ENCODE measurements at regions not wholly inside any gene's neighbourhood (a gene's known extent, or its start where the extent isn't known, plus 50 kb on each side); places are given as distances from the start of the nearest gene placed in this dataset.

DNA sequence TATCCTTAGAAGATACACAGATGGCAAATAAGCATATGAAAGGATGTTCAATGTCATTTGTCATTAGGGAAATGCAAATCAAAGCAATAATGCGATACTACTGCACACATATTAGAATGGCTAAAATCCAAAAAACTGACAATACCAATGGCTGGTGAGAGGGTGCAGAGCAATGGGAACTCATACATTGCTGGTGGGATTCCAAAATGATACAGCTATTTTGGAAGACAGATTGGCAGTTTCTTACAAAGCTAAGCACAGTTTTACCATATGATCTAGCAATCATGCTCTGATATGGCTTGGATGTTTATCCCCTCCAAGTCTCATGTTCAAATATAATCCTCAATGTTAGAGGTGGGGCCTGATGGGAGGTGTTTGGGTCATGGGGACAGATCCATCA, 122.6 kb downstream of the KCTD15 start:
- H3K14ac ChIP-seq (ENCODE audit: low read length in 2 of 2) = no peak overlapping the region
- H3K9ac ChIP-seq (ENCODE audit: low read length) = no peak overlapping the region
- no peak overlapping the region for H2BK120ac ChIP-seq (ENCODE audit: low read depth, low read length)
- no peak overlapping the region for H2AK5ac ChIP-seq (ENCODE audit: low read length, severe bottlenecking)
- H2AFZ ChIP-seq (ENCODE audit: low read depth, low read length) = no peak overlapping the region
- no peak overlapping the region for H2BK12ac ChIP-seq (ENCODE audit: low read length in 2 of 2)
- H3K4me2 ChIP-seq (ENCODE audit: low read length, poor library complexity, severe bottlenecking) = no peak overlapping the region
- H2BK15ac ChIP-seq (ENCODE audit: low read depth, poor library complexity, severe bottlenecking) = no peak overlapping the region
- no peak overlapping the region for H3K27ac ChIP-seq (ENCODE audit: low read length, poor library complexity, severe bottlenecking)
- no peak overlapping the region for H4K91ac ChIP-seq (ENCODE audit: low read length)
- WGBS = no CpG with 5 or more reads among the region's 1 CpG
- H3K4ac ChIP-seq (ENCODE audit: low read depth in 1 of 2, low read length in 2 of 2) = no peak overlapping the region
- H3K9me3 ChIP-seq (ENCODE audit: control insufficient read depth, low read length) = no peaks in the 10 kb centered on the region
- no peaks in the 10 kb centered on the region for H3K36me3 ChIP-seq (ENCODE audit: control insufficient read depth in 1 of 2, insufficient read depth in 2 of 2, low read depth in 1 of 2, low read length in 2 of 2)
- H3K18ac ChIP-seq (ENCODE audit: low read depth in 1 of 2, low read length in 2 of 2) = no peak overlapping the region
- H2BK5ac ChIP-seq (ENCODE audit: low read depth, low read length, poor library complexity, severe bottlenecking) = no peak overlapping the region
- no peak overlapping the region for H4K8ac ChIP-seq (ENCODE audit: low read length)
- no peaks in the 10 kb centered on the region for H3K79me1 ChIP-seq (replicated peaks; ENCODE audit: low read length, poor library complexity, severe bottlenecking)
- H3K4me3 ChIP-seq (ENCODE audit: insufficient read depth in 1 of 2, low read depth in 1 of 2, low read length in 2 of 2) = no peak overlapping the region
- H3K4me1 ChIP-seq (ENCODE audit: control insufficient read depth, insufficient read depth, low read depth, low read length) = no peaks in the 10 kb centered on the region
- H3K27me3 ChIP-seq (ENCODE audit: control insufficient read depth in 1 of 2, insufficient read depth in 1 of 2, low read length in 2 of 2) = no peaks in the 10 kb centered on the region
- no peak for DNase-seq
- H3K23ac ChIP-seq (ENCODE audit: low read length in 2 of 2) = no peak overlapping the region

DNA sequence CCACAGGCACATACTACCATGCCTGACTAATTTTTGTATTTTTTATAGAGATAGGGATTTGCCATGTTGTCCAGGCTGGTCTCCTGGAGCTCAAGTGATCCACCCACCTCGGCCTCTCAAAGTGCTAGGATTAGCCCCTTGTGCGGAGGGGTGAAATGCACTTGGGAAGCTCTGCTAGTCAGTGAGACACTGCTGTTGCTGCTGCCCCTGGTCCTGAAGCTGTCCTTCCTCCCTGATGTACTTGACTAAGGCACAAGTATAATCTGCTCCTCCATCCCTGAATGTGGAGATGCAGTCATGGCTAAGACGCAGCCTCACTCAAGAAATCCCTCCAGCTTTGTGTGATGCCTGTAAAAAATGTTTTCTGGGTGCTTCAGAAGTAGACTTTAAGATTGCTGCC, 124.5 kb downstream of the KCTD15 start:
- no peak overlapping the region for H2BK15ac ChIP-seq (ENCODE audit: low read depth, poor library complexity, severe bottlenecking)
- no peak overlapping the region for H3K4ac ChIP-seq (ENCODE audit: low read depth in 1 of 2, low read length in 2 of 2)
- no peak overlapping the region for H3K18ac ChIP-seq (ENCODE audit: low read depth in 1 of 2, low read length in 2 of 2)
- H3K36me3 ChIP-seq (ENCODE audit: control insufficient read depth in 1 of 2, insufficient read depth in 2 of 2, low read depth in 1 of 2, low read length in 2 of 2) = no peaks in the 10 kb centered on the region
- no peak overlapping the region for H2BK120ac ChIP-seq (ENCODE audit: low read depth, low read length)
- H3K27me3 ChIP-seq (ENCODE audit: control insufficient read depth in 1 of 2, insufficient read depth in 1 of 2, low read length in 2 of 2) = no peaks in the 10 kb centered on the region
- H4K8ac ChIP-seq (ENCODE audit: low read length) = no peak overlapping the region
- no peak overlapping the region for H3K27ac ChIP-seq (ENCODE audit: low read length, poor library complexity, severe bottlenecking)
- no peak overlapping the region for H2AK5ac ChIP-seq (ENCODE audit: low read length, severe bottlenecking)
- no peak overlapping the region for H3K14ac ChIP-seq (ENCODE audit: low read length in 2 of 2)
- no peaks in the 10 kb centered on the region for H3K4me1 ChIP-seq (ENCODE audit: control insufficient read depth, insufficient read depth, low read depth, low read length)
- H3K79me1 ChIP-seq (replicated peaks; ENCODE audit: low read length, poor library complexity, severe bottlenecking) = no peaks in the 10 kb centered on the region
- WGBS = 77% methylated on average over 2 of the region's 3 CpGs
- H3K9me3 ChIP-seq (ENCODE audit: control insufficient read depth, low read length) = no peaks in the 10 kb centered on the region
- no peak overlapping the region for H2AFZ ChIP-seq (ENCODE audit: low read depth, low read length)
- H3K4me3 ChIP-seq (ENCODE audit: insufficient read depth in 1 of 2, low read depth in 1 of 2, low read length in 2 of 2) = no peak overlapping the region
- no peak overlapping the region for H2BK12ac ChIP-seq (ENCODE audit: low read length in 2 of 2)
- H4K91ac ChIP-seq (ENCODE audit: low read length) = no peak overlapping the region
- H3K9ac ChIP-seq (ENCODE audit: low read length) = no peak overlapping the region
- H2BK5ac ChIP-seq (ENCODE audit: low read depth, low read length, poor library complexity, severe bottlenecking) = no peak overlapping the region
- no peak overlapping the region for H3K23ac ChIP-seq (ENCODE audit: low read length in 2 of 2)
- no peak for DNase-seq
- H3K4me2 ChIP-seq (ENCODE audit: low read length, poor library complexity, severe bottlenecking) = no peak overlapping the region

DNA sequence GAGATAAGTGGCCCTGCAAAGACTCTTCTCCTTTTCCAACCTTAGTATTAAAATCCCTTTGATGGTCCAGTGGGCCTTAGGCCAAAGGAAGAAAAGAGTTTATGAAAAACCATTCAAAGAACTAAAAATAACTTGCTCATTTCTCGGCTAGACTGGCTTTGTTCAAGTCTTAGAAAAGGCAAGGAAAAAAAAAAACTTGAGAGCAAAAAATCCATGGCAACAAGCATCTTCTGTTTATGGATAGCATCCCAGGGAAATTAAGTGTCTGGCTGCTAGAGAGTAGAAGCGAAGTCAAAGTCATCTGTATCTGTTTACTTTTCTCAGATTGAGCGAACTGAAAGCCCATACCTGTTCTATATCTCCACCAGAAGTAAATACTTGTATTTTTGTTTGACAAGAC, 129.6 kb downstream of the KCTD15 start:
- Histone ChIP-seq H3K9ac (ENCODE audit: low read length) (no peak overlapping the region), H3K36me3 (ENCODE audit: control insufficient read depth in 1 of 2, insufficient read depth in 2 of 2, low read depth in 1 of 2, low read length in 2 of 2) (no peaks in the 10 kb centered on the region), H3K18ac (ENCODE audit: low read depth in 1 of 2, low read length in 2 of 2) (no peak overlapping the region), H3K9me3 (ENCODE audit: control insufficient read depth, low read length) (no peaks in the 10 kb centered on the region), H3K4ac (ENCODE audit: low read depth in 1 of 2, low read length in 2 of 2) (no peak overlapping the region), H2BK12ac (ENCODE audit: low read length in 2 of 2) (no peak overlapping the region), H2AK5ac (ENCODE audit: low read length, severe bottlenecking) (no peak overlapping the region), H3K4me2 (ENCODE audit: low read length, poor library complexity, severe bottlenecking) (no peak overlapping the region), H3K27me3 (ENCODE audit: control insufficient read depth in 1 of 2, insufficient read depth in 1 of 2, low read length in 2 of 2) (peaks cover 0 to 3% of the 10 kb centered on the region in 2 experiments), H3K4me1 (ENCODE audit: control insufficient read depth, insufficient read depth, low read depth, low read length) (peaks cover 3% of the 10 kb centered on the region), H2AFZ (ENCODE audit: low read depth, low read length) (no peak overlapping the region), H2BK5ac (ENCODE audit: low read depth, low read length, poor library complexity, severe bottlenecking) (no peak overlapping the region), H2BK120ac (ENCODE audit: low read depth, low read length) (no peak overlapping the region), H3K14ac (ENCODE audit: low read length in 2 of 2) (no peak overlapping the region), H4K8ac (ENCODE audit: low read length) (no peak overlapping the region), H3K27ac (ENCODE audit: low read length, poor library complexity, severe bottlenecking) (no peak overlapping the region), H2BK15ac (ENCODE audit: low read depth, poor library complexity, severe bottlenecking) (no peak overlapping the region), H3K79me1 (replicated peaks; ENCODE audit: low read length, poor library complexity, severe bottlenecking) (no peaks in the 10 kb centered on the region), H3K4me3 (ENCODE audit: insufficient read depth in 1 of 2, low read depth in 1 of 2, low read length in 2 of 2) (no peak overlapping the region), H4K91ac (ENCODE audit: low read length) (no peak overlapping the region), H3K23ac (ENCODE audit: low read length in 2 of 2) (no peak overlapping the region)
- WGBS = 71% methylated on average over 1 of the region's 3 CpGs
- no peak for DNase-seq

- Histone ChIP-seq H3K79me1 (replicated peaks; ENCODE audit: low read length, poor library complexity, severe bottlenecking) (no peaks in the 10 kb centered on the region), H3K4ac (ENCODE audit: low read depth in 1 of 2, low read length in 2 of 2) (no peak overlapping the region), H2AK5ac (ENCODE audit: low read length, severe bottlenecking) (no peak overlapping the region), H2BK120ac (ENCODE audit: low read depth, low read length) (no peak overlapping the region), H3K4me1 (ENCODE audit: control insufficient read depth, insufficient read depth, low read depth, low read length) (peaks cover 3% of the 10 kb centered on the region), H3K14ac (ENCODE audit: low read length in 2 of 2) (no peak overlapping the region), H2BK15ac (ENCODE audit: low read depth, poor library complexity, severe bottlenecking) (no peak overlapping the region), H2BK12ac (ENCODE audit: low read length in 2 of 2) (no peak overlapping the region), H3K4me3 (ENCODE audit: insufficient read depth in 1 of 2, low read depth in 1 of 2, low read length in 2 of 2) (no peak overlapping the region), H3K36me3 (ENCODE audit: control insufficient read depth in 1 of 2, insufficient read depth in 2 of 2, low read depth in 1 of 2, low read length in 2 of 2) (no peaks in the 10 kb centered on the region), H3K9me3 (ENCODE audit: control insufficient read depth, low read length) (no peaks in the 10 kb centered on the region), H3K27ac (ENCODE audit: low read length, poor library complexity, severe bottlenecking) (no peak overlapping the region), H3K18ac (ENCODE audit: low read depth in 1 of 2, low read length in 2 of 2) (no peak overlapping the region), H4K91ac (ENCODE audit: low read length) (no peak overlapping the region), H3K4me2 (ENCODE audit: low read length, poor library complexity, severe bottlenecking) (no peak overlapping the region), H4K8ac (ENCODE audit: low read length) (no peak overlapping the region), H2BK5ac (ENCODE audit: low read depth, low read length, poor library complexity, severe bottlenecking) (no peak overlapping the region), H3K27me3 (ENCODE audit: control insufficient read depth in 1 of 2, insufficient read depth in 1 of 2, low read length in 2 of 2) (peaks cover 0 to 3% of the 10 kb centered on the region in 2 experiments), H3K23ac (ENCODE audit: low read length in 2 of 2) (no peak overlapping the region), H3K9ac (ENCODE audit: low read length) (no peak overlapping the region), H2AFZ (ENCODE audit: low read depth, low read length) (no peak overlapping the region)
- WGBS = 47% methylated on average over 4 of the region's 5 CpGs
- no peak for DNase-seq
Observed at GRCh38 chr19:33927789-33928457, 131.3 kb downstream of the KCTD15 start.

Measured in mesenchymal stem cell (in vitro differentiated cells and primary cell).